Mesendoderm (in vitro differentiated cells): ENCODE measurements at regions not wholly inside any gene's neighbourhood (a gene's known extent, or its start where the extent isn't known, plus 50 kb on each side); places are given as distances from the start of the nearest gene placed in this dataset.
A peak's percentile ranks its signal among the peaks of the same experiment; 100 is the strongest.
"Not testable (repeated sequence)": the region's sequence is repeated elsewhere in the genome, so short reads cannot be mapped to it uniquely, and the experiment has no call there.

Source experiments
- DNase-seq: peaks from one replicate; pipeline ENCODE4 v3.0.0; 2013
- H2AK5ac ChIP-seq: 2 replicates; pipeline ENCODE4 v1.6.1; 2013; ENCODE audit warnings: low read length, inconsistent platforms
- H2BK120ac ChIP-seq: 2 replicates; pipeline ENCODE4 v1.6.1; 2013; ENCODE audit warnings: low read depth, mild to moderate bottlenecking, low read length, moderate library complexity, mixed read lengths
- H2BK15ac ChIP-seq: replicated peaks from 2 replicates; pipeline ENCODE4 v1.6.1; 2013; ENCODE audit warnings: low read depth, mild to moderate bottlenecking, moderate library complexity
- H2BK5ac ChIP-seq: 2 replicates; pipeline ENCODE4 v1.6.1; 2013; ENCODE audit warnings: low read length, inconsistent platforms
- H3K18ac ChIP-seq: 2 replicates; pipeline ENCODE4 v1.6.1; 2013; ENCODE audit warnings: mild to moderate bottlenecking, low read length, mixed read lengths
- H3K23ac ChIP-seq: one replicate; pipeline ENCODE4 v1.6.1; 2013; ENCODE audit warnings: low read length
- H3K27ac ChIP-seq: 2 replicates; pipeline ENCODE4 v1.5.1; 2013; ENCODE audit warnings: low read depth, mild to moderate bottlenecking, inconsistent platforms, low read length, moderate library complexity
- H3K27me3 ChIP-seq: 2 replicates; pipeline ENCODE4 v1.6.1; 2013; ENCODE audit warnings: low read length, control low read depth, mild to moderate bottlenecking, inconsistent platforms; ENCODE audit not compliant: insufficient read depth, poor library complexity
- H3K36me3 ChIP-seq: 2 replicates; pipeline ENCODE4 v1.6.1; 2013; ENCODE audit warnings: low read length, inconsistent platforms; ENCODE audit not compliant: control insufficient read depth, insufficient read depth
- H3K4ac ChIP-seq: one replicate; pipeline ENCODE4 v1.6.1; 2013; ENCODE audit warnings: low read depth, mild to moderate bottlenecking, low read length, moderate library complexity
- H3K4me1 ChIP-seq: 2 replicates; pipeline ENCODE4 v1.6.1; 2013; ENCODE audit warnings: low read depth, low read length, inconsistent platforms; ENCODE audit not compliant: control insufficient read depth
- H3K4me2 ChIP-seq: 2 replicates; pipeline ENCODE4 v1.6.1; 2013; ENCODE audit warnings: low read length
- H3K4me3 ChIP-seq: 2 replicates; pipeline ENCODE4 v1.5.1; 2013; ENCODE audit warnings: mild to moderate bottlenecking, low read length
- H3K56ac ChIP-seq: one replicate; pipeline ENCODE4 v1.6.1; 2013; ENCODE audit warnings: low read length
- H3K79me1 ChIP-seq: 2 replicates; pipeline ENCODE4 v1.6.1; 2013; ENCODE audit warnings: low read length, inconsistent platforms
- H3K79me2 ChIP-seq: 2 replicates; pipeline ENCODE4 v1.6.1; 2013; ENCODE audit warnings: mild to moderate bottlenecking, low read length; ENCODE audit not compliant: control insufficient read depth, insufficient read depth
- H3K9ac ChIP-seq: 2 replicates; pipeline ENCODE4 v1.6.1; 2013; ENCODE audit warnings: low read length, inconsistent platforms
- H4K5ac ChIP-seq: one replicate; pipeline ENCODE4 v1.6.1; 2013; ENCODE audit warnings: low read length
- H4K8ac ChIP-seq: one replicate; pipeline ENCODE4 v1.6.1; 2013; ENCODE audit warnings: low read depth, mild to moderate bottlenecking, control low read depth, low read length, moderate library complexity
- WGBS: extraction: QIAGEN DNeasy Blood & Tissue Kit; methylation state at CpG from one replicate; pipeline ENCODE4 v1.1.7; 2013; ENCODE audit warnings: low lambda C conversion rate, missing lambda C conversion rate; ENCODE audit not compliant: insufficient coverage; ENCODE audit errors: extremely low coverage; 5-methylcytosine and 5-hydroxymethylcytosine counted together

- no peak for DNase-seq
- Histone ChIP-seq H3K4ac (no peak overlapping the region), H3K4me2 (no peak overlapping the region), H2BK5ac (no peak overlapping the region), H2BK15ac (no peak overlapping the region), H2BK120ac (no peak overlapping the region), H3K4me3 (no peak overlapping the region), H2AK5ac (no peak overlapping the region), H3K4me1 (peaks cover 1% of the 10 kb centered on the region), H3K36me3 (no peaks in the 10 kb centered on the region), H3K27ac (no peak overlapping the region), H3K79me1 (no peaks in the 10 kb centered on the region), H3K18ac (no peak overlapping the region), H3K9ac (no peak overlapping the region), H3K27me3 (no peaks in the 10 kb centered on the region), H4K8ac (no peak overlapping the region), H3K23ac (no peak overlapping the region), H3K79me2 (no peaks in the 10 kb centered on the region), H4K5ac (no peak overlapping the region), H3K56ac (no peak overlapping the region)
- WGBS = no CpG with 5 or more reads among the region's 7 CpGs
Measured at GRCh38 chr5:17058438-17058837, 122.3 kb upstream of the MYO10 start.

- Histone ChIP-seq H2BK120ac (no peak overlapping the region), H3K18ac (no peak overlapping the region), H3K36me3 (no peaks in the 10 kb centered on the region), H2BK5ac (no peak overlapping the region), H3K4me2 (no peak overlapping the region), H3K79me1 (no peaks in the 10 kb centered on the region), H4K8ac (no peak overlapping the region), H3K27ac (no peak overlapping the region), H3K4ac (no peak overlapping the region), H4K5ac (no peak overlapping the region), H3K4me1 (no peaks in the 10 kb centered on the region), H3K4me3 (no peak overlapping the region), H3K79me2 (no peaks in the 10 kb centered on the region), H3K9ac (no peak overlapping the region), H3K56ac (no peak overlapping the region), H3K27me3 (no peaks in the 10 kb centered on the region), H2BK15ac (no peak overlapping the region), H2AK5ac (no peak overlapping the region), H3K23ac (no peak overlapping the region)
- WGBS = no CpG with 5 or more reads among the region's 33 CpGs
- no peak for DNase-seq
Measured at GRCh38 chr5:17061973-17062470, 125.9 kb upstream of the MYO10 start.

DNA sequence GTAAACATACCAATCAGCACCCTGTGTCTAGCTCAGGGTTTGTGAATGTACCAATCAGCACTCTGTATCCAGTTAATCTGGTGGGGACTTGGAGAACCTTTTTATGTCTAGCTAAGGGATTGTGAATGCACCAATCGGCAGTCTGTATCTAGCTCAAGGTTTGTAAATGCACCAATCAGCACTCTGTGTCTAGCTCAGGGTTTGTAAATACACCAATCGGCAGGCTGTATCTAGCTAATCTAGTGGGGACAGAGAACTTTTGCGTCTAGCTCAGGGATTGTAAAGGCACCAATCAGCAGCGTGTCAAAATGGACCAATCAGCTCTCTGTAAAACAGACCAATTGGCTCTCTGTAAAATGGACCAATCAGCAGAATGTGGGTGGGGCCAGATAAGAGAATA is 126.7 kb upstream of the MYO10 start:
- not testable (repeated sequence) for H2BK120ac ChIP-seq, H3K9ac ChIP-seq, H3K4me1 ChIP-seq, H3K79me2 ChIP-seq, H3K23ac ChIP-seq, H3K18ac ChIP-seq, H4K8ac ChIP-seq, H3K56ac ChIP-seq, H3K79me1 ChIP-seq, DNase-seq, H2BK5ac ChIP-seq, H4K5ac ChIP-seq, H2BK15ac ChIP-seq, H3K27me3 ChIP-seq, H3K4me2 ChIP-seq, H2AK5ac ChIP-seq, H3K36me3 ChIP-seq, H3K27ac ChIP-seq, H3K4me3 ChIP-seq, H3K4ac ChIP-seq
- no CpG with 5 or more reads among the region's 4 CpGs for WGBS

DNA sequence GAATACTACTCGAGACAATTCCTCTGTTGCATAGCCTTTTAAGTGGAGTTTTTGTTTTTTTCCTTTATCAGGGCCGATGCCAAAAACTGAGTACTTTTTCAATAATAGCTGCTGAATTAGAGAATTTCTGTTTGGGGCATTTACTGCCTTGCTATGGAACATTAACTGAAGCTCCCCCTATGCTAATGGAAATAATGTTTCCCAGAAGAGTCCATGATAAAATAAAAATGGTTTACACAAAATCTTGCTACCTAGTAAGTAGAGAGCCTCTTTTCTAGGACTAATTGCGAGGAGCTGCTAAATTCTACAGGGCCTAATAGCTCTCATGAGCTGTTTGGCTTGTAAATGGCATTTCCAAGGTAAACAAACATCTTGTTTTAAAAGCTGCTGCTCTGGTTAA is 128.2 kb upstream of the MYO10 start:
- no peaks in the 10 kb centered on the region for H3K4me1 ChIP-seq
- H4K8ac ChIP-seq = no peak overlapping the region
- no peak overlapping the region for H3K4ac ChIP-seq
- H2BK120ac ChIP-seq = no peak overlapping the region
- H3K79me1 ChIP-seq = no peaks in the 10 kb centered on the region
- H3K27ac ChIP-seq = no peak overlapping the region
- H4K5ac ChIP-seq = no peak overlapping the region
- no peak overlapping the region for H3K4me3 ChIP-seq
- H3K27me3 ChIP-seq = no peaks in the 10 kb centered on the region
- H3K23ac ChIP-seq = no peak overlapping the region
- H3K18ac ChIP-seq = no peak overlapping the region
- no peak for DNase-seq
- H3K4me2 ChIP-seq = no peak overlapping the region
- H3K79me2 ChIP-seq = no peaks in the 10 kb centered on the region
- H3K56ac ChIP-seq = no peak overlapping the region
- H3K36me3 ChIP-seq = no peaks in the 10 kb centered on the region
- H2BK5ac ChIP-seq = no peak overlapping the region
- H2AK5ac ChIP-seq = no peak overlapping the region
- no CpG with 5 or more reads among the region's 3 CpGs for WGBS
- no peak overlapping the region for H2BK15ac ChIP-seq
- H3K9ac ChIP-seq = no peak overlapping the region

DNA sequence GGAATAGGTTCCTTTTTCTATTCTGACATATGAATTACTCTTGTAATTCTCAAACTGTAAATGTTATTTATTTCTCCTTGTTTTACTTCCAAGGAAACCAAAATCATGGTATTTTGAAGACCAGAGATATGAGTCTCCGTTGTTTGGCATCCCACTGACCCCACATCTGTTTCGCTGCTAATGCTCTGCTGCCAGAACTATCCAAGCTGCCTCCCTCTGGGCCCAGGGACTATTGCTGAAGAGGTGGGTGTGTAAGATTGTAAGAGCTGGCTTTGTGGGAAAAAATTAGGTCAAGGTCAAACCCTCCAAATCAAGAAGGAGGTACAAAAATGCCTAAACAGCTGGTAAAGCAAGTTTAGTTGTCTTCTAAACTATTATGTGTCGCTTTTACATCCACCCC is 129.4 kb upstream of the MYO10 start:
- H2AK5ac ChIP-seq = no peak overlapping the region
- H4K8ac ChIP-seq = no peak overlapping the region
- H3K18ac ChIP-seq = no peak overlapping the region
- H3K23ac ChIP-seq = no peak overlapping the region
- H4K5ac ChIP-seq = no peak overlapping the region
- H3K79me2 ChIP-seq = no peaks in the 10 kb centered on the region
- DNase-seq = peak; percentile 86
- peak overlapping the region; percentile 51 for H3K27ac ChIP-seq
- peak overlapping the region; percentile 36 for H2BK5ac ChIP-seq
- H3K79me1 ChIP-seq = no peaks in the 10 kb centered on the region
- no peak overlapping the region for H3K56ac ChIP-seq
- no peaks in the 10 kb centered on the region for H3K4me1 ChIP-seq
- H3K27me3 ChIP-seq = no peaks in the 10 kb centered on the region
- H3K4ac ChIP-seq = no peak overlapping the region
- H3K9ac ChIP-seq = no peak overlapping the region
- H3K4me3 ChIP-seq = no peak overlapping the region
- no peaks in the 10 kb centered on the region for H3K36me3 ChIP-seq
- WGBS = no CpG with 5 or more reads among the region's 3 CpGs
- no peak overlapping the region for H3K4me2 ChIP-seq
- no peak overlapping the region for H2BK15ac ChIP-seq
- no peak overlapping the region for H2BK120ac ChIP-seq

- H3K4me3 ChIP-seq, H3K36me3 ChIP-seq, H3K4ac ChIP-seq, H3K79me2 ChIP-seq, H2BK15ac ChIP-seq, H2AK5ac ChIP-seq, H2BK120ac ChIP-seq, H3K4me1 ChIP-seq, H3K27me3 ChIP-seq, H2BK5ac ChIP-seq, H4K5ac ChIP-seq, H3K9ac ChIP-seq, H3K56ac ChIP-seq, H3K23ac ChIP-seq, H3K4me2 ChIP-seq, H3K79me1 ChIP-seq, H3K18ac ChIP-seq, H4K8ac ChIP-seq: not testable (repeated sequence)
- peak overlapping the region; percentile 18 for H3K27ac ChIP-seq
- DNase-seq = peak; percentile 93
- WGBS = no CpG with 5 or more reads among the region's 5 CpGs
Measured at GRCh38 chr5:17066026-17066425, 129.9 kb upstream of the MYO10 start.
